HG02938 (cell line): ENCODE measurements at regions not wholly inside any gene's neighbourhood (a gene's known extent, or its start where the extent isn't known, plus 50 kb on each side); places are given as distances from the start of the nearest gene placed in this dataset.
"Not testable (repeated sequence)": the region's sequence is repeated elsewhere in the genome, so short reads cannot be mapped to it uniquely, and the experiment has no call there.

ENCODE experiments used
- ATAC-seq: cut with Tn5 transposase; IDR thresholded peaks from one replicate; pipeline ENCODE4 v1.9.1; 2021; ENCODE audit warnings: mild to moderate bottlenecking, moderate library complexity; ENCODE audit not compliant: unreplicated experiment

DNA sequence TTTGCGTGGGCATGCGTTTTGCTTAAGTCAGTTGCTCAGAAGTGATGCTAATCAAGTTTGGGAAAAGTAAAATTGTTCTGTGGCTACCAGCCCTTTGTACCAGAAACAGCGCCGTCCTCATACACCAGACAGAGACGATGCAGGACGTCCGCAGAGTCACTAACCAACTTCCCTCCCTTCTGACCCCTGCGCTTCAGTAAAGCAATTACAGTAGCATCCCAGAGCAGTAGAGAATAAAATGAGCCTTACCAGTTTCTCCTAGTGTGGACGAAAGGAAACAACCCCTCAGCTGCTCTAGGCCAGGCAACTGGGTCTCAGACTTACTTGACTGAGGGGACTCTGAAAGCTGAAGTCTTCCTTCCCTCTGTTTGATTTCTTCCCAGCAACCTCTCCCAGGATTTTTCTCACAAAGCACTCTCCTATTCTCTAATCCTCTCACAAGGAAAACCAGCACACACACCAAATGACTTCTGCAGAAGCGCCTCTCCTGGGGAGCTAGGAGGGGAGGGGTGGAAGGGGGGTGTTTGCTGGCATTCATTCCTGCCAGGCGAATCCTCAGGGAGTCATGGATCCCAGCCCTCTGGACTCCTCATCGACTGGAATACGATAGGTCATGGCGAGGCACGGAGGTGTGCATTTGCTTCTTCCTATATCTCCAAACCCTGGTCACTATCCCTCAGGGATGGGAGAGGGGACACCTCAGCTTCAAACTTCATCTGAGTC is 56.0 kb upstream of the MID1 start:
- ATAC-seq, result no peak

- ATAC-seq, result no peak
These were observed 57.1 kb upstream of the MID1 start for GRCh38 chrX:10677490-10677889.

DNA sequence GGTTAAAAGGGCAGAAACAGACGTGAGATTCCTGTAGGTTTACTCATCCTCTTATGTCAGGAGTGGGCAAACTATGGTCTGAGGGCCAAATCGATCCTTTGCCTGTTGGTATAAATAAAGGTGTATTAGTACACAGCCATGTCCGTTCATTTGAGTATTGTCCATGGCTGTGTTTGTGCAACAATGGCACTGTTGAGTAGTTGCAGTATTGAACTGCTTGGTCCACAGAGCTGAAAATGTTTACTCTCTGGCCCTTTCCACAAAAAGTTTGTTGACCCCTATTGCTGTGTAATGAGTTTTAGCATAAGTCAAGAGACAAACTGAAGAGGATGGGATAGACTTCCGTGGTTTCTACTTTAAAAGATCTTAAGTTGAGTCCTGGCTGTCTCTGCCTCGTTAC is 59.0 kb upstream of the MID1 start:
- ATAC-seq, result no peak

DNA sequence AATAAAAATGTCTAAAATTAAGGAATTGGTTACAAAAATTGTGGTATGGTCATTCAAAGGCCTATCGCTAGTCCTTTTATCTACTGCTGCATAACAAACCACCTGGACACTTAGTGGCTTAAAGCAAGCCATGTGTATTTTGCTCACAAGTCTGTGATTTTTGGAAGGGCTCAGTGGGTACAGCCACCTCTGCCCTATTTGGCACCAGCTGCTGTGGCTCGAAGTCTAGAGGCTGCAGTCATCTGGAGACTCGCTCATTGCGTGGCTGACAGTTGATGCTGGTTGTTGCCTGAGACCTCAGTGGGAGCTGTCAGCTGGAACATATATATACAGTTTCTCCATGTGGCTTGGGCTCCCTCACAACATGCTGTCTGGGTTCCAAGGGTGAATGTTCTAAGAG is 60.8 kb upstream of the MID1 start:
- no peak for ATAC-seq

- ATAC-seq, result not testable (repeated sequence)
These were observed 63.2 kb upstream of the MID1 start for GRCh38 chrX:10683631-10684030.

DNA sequence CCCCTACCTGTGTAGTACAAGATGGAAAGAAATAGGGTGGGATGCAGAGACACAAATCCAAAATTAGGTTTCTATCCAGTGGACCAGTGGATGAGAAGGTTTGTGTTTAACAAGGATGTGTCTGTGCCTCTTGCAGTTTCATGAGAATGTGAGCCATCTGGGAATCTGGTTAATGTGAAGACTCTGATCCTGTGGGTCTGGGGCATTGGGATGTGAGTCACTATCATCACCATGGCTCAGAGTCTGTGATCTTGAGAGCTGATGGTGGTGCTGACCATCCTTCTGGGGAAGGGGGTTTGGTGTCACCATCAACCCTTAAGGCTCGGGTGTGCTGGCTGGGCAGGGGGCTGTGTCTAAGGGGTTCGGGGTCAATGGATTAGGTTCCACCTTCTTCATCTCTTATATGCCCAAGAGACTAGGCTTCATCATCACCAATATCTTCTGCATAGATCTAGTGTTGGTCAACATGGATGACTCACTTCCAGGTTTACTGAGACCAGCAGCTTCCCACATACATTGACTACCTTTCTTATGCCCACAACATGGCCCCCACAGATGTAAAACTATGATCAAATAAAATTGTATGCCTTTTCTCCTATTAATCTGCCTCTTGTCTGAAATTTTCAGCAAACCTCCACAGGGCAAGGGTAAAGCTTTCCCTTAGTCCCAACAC is 65.7 kb upstream of the MID1 start:
- ATAC-seq, result no peak

DNA sequence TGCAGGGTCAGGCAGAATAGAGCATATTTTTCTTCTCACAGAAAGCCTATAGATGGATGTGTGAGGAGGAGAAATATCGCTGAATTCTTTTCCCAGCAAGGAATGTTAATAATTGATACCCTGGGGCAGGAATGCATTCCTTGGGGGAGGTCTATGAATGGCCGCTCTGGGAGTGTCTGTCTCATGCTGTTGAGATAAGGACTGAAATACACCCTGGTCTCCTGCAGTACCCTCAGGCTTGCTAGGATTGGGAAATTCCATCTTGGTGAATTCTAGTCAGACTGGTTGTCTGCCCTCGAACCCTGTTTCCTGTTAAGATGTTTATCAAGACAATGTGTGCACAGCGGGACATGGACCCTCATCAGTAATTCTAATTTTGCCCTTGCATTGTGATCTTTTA is 71.4 kb upstream of the MID1 start:
- not testable (repeated sequence) for ATAC-seq

- ATAC-seq, result no peak
These were observed 77.4 kb upstream of the MID1 start for GRCh38 chrX:10697616-10698317.

- ATAC-seq, result no peak
These were observed 77.9 kb upstream of the MID1 start for GRCh38 chrX:10698318-10698640.

DNA sequence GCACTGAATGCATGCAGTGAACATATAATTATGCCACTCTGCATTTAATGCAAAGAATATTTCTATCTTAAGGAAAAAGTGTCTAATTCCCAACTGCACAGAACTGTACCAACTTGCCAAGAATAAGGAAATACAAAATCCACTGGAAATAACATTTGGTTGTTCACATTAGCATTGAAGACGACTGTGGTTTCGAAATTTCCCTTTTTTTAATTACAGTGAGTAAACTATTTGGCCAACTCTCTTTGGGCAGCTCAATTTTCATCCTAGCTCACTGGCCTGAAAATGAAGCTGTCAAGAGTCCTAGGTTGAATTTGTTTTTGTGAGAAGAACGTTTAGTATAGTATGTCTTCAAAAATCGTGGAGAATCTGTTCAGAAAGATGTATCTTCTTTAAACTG is 81.6 kb upstream of the MID1 start:
- ATAC-seq, result no peak

GRCh38 chrX:10706342-10706741 is 86.0 kb upstream of the MID1 start:
- not testable (repeated sequence) for ATAC-seq

DNA sequence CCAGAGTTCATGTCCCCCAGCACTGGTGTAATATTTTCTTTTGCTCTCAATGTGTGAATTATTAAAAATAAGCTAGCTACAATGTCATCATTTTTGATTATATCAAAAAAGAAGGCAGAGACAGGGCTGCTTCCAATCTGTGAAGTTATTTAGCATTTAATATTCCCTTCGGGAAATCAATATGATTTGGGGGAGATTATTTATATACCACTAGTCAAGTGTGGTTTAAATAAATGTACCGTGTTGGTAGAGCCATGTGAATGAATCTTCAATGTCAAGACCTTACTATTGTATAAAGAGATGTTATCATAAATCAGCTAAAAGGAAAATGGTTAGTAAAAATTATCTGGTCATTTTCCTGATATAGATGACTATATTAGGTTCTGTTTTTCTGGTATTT is 87.4 kb upstream of the MID1 start:
- no peak for ATAC-seq

GRCh38 chrX:10709276-10709675 is 88.9 kb upstream of the MID1 start:
- ATAC-seq, result no peak

DNA sequence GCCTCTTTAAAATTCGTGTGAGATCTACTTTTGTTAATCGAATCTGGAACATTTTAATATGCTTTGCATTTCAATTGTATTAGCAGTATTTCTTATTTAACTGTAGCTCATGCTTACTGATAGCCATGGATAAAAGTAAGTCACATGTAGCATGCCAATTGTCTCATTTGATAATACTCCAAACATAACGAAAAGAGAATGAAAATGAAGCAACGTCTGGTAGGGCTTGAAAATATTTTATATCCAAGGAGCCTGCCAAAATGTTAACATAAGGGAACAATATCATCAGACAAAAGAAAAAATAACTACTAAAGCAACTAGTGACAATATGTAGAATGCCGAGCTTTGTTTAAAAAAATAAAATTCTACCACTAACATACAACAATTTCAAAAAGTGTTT is 94.1 kb upstream of the MID1 start:
- ATAC-seq, result no peak

GRCh38 chrX:10722851-10723250 is 102.5 kb upstream of the MID1 start:
- peak; percentile 62 for ATAC-seq

DNA sequence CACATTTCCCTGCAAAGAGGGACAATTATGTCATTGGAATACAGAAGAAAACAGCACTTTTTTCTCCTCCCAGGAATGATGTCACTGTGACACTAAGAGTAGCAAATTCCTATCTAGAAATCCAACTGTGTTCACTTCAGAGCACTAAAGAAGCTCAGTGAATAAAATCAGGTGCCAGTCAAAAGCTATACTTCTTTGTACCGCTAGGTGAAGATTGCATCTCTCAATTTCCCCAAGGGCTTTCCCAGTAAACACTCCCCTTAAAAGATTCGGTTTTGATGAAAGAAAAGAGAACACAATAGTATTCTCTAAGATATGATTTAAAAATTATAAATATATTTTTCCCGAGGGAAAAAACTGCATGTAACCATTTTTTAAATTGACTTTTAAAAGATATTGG is 104.7 kb upstream of the MID1 start:
- ATAC-seq, result no peak

DNA sequence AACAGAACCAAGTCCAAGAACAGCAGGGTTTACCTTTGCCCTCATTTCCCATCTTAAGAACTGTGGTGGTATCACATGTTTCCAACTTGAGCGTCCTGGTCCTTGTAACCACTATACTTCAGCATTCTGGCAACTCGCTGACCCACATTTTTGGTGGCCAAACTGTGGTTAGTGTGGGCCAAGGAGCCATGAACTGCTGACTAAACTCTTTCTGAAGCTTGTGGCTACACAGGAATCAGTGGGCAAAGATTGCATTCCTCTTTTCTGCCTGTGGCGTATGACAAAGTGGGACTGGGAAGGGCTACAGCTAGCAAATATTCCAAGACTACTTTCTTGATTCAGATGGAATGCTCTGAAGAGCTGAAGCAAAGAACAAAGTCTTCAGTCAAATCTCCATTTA is 106.3 kb upstream of the MID1 start:
- no peak for ATAC-seq

- ATAC-seq, result no peak
These were observed 108.5 kb upstream of the MID1 start for GRCh38 chrX:10728806-10729389.

GRCh38 chrX:10739426-10739825 is 119.0 kb upstream of the MID1 start:
- no peak for ATAC-seq

DNA sequence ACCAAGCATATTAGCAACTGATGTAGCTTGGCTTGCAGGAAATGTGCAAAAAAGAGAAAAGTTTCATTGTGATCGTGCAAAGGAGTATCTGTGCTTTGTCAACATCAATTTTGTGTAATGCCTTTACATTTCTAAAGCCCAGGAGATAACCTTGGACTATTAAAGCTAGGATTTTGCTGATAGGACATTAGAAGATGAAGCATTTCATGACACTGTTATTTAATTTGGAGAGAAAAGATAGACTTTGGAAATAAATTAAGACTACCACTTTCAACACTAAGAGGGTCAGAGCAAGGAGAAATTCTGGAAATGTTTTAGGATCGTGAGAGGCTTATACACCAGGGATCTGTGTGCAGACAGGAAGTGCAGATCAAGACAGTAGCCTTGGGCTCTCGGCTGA is 120.6 kb upstream of the MID1 start:
- ATAC-seq, result no peak

DNA sequence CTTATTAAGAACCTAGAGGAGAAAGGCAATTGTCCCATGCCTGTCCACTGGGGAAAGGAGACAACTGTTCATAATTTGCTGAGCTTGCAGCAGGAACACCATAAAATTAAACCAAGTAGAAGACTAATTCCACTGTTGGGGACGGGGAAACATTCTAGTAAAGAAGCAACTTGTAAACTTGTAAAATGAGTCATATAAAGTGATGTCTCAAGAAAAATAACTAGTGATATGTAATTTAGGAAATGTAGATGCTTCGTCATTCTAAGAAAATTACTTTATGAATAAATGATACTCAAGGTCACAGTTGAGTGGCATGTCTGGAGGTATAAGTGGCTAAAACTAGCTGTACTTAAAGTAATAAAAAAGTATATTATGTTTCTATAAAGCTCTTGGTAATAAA is 121.2 kb upstream of the MID1 start:
- no peak for ATAC-seq

DNA sequence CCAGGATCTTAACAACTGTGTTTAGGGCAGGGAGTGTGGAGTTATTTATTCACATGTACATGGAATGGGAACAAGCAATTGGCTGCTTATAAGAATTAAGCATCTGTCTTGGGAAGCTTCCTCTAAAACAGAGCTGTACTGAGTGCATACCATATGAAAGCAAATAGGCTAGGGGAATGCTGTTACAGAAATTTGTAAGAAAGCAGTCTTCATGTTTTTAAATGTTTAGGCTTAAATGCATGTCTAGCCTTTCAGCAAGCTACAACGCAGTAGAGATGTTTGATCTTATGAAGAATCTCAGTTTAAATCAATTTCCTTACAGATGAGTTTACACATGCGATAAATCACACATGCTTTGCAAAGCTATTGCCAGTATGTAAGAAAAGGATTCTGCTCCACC is 123.1 kb upstream of the MID1 start:
- ATAC-seq, result no peak
